GM18517 (cell line): ENCODE measurements at regions not wholly inside any gene's neighbourhood (a gene's known extent, or its start where the extent isn't known, plus 50 kb on each side); places are given as distances from the start of the nearest gene placed in this dataset.

Experiments
- ATAC-seq: cut with Tn5 transposase; IDR thresholded peaks from one replicate; pipeline ENCODE4 v1.9.1; 2021; ENCODE audit warnings: mild to moderate bottlenecking, moderate library complexity; ENCODE audit not compliant: unreplicated experiment

- no peak for ATAC-seq
These were observed 698.5 kb downstream of the KCNA4 start for GRCh38 chr11:29318134-29318845.

GRCh38 chr11:29317694-29318093 lies 699.1 kb downstream of the KCNA4 start:
- ATAC-seq, result no peak

- ATAC-seq, result no peak
These were observed 701.6 kb downstream of the KCNA4 start for GRCh38 chr11:29315275-29315674.

GRCh38 chr11:29314211-29314610 lies 702.6 kb downstream of the KCNA4 start:
- no peak for ATAC-seq

- no peak for ATAC-seq
These were observed 704.0 kb downstream of the KCNA4 start for GRCh38 chr11:29312812-29313211.

- ATAC-seq, result no peak
These were observed 706.0 kb downstream of the KCNA4 start for GRCh38 chr11:29310725-29311342.

GRCh38 chr11:29309992-29310391 lies 706.8 kb downstream of the KCNA4 start:
- no peak for ATAC-seq

GRCh38 chr11:29306527-29306926 lies 710.3 kb downstream of the KCNA4 start:
- ATAC-seq, result no peak

GRCh38 chr11:29305456-29306232 lies 711.2 kb downstream of the KCNA4 start:
- no peak for ATAC-seq

- no peak for ATAC-seq
These were observed 716.4 kb downstream of the KCNA4 start for GRCh38 chr11:29300420-29300819.

GRCh38 chr11:29296680-29297079 lies 720.1 kb downstream of the KCNA4 start:
- no peak for ATAC-seq

- peak; percentile 96 for ATAC-seq
These were observed 723.0 kb downstream of the KCNA4 start for GRCh38 chr11:29293825-29294224.

- ATAC-seq, result no peak
These were observed 734.7 kb downstream of the KCNA4 start for GRCh38 chr11:29282088-29282487.

GRCh38 chr11:29281271-29281777 lies 735.5 kb downstream of the KCNA4 start:
- ATAC-seq, result no peak

GRCh38 chr11:29280452-29280851 lies 736.4 kb downstream of the KCNA4 start:
- ATAC-seq, result peak; percentile 62

- ATAC-seq, result no peak
These were observed 737.1 kb downstream of the KCNA4 start for GRCh38 chr11:29279716-29280115.

- ATAC-seq, result no peak
These were observed 744.7 kb downstream of the KCNA4 start for GRCh38 chr11:29272019-29272654.

GRCh38 chr11:29271616-29272015 lies 745.2 kb downstream of the KCNA4 start:
- ATAC-seq, result no peak

- no peak for ATAC-seq
These were observed 748.1 kb downstream of the KCNA4 start for GRCh38 chr11:29268733-29269132.

GRCh38 chr11:29265792-29266191 lies 751.0 kb downstream of the KCNA4 start:
- no peak for ATAC-seq

- ATAC-seq, result no peak
These were observed 751.4 kb downstream of the KCNA4 start for GRCh38 chr11:29265381-29265780.
